Activated T-helper 2 cell treated with anti-CD3 and anti-CD28 coated beads, Interferon-gamma antibody, Interleukin-2, Interleukin-4, amounts not matched to agents 10 μg/mL and 5 μg/mL and 100 μg/mL, durations not matched to agents 14 hours and 24 hours and 36 hours (primary cell): ENCODE measurements at regions not wholly inside any gene's neighbourhood (a gene's known extent, or its start where the extent isn't known, plus 50 kb on each side); places are given as distances from the start of the nearest gene placed in this dataset.
"Not testable (repeated sequence)": the region's sequence is repeated elsewhere in the genome, so short reads cannot be mapped to it uniquely, and the experiment has no call there.

Experiments
- DNase-seq: peaks from one replicate; pipeline ENCODE4 v3.0.0; 2021; ENCODE audit warnings: low spot score
- H3K27ac Mint-ChIP-seq: one replicate; pipeline ENCODE4 v1.8.0; 2021; ENCODE audit warnings: mixed read lengths
- H3K27me3 Mint-ChIP-seq: one replicate; pipeline ENCODE4 v1.8.0; 2021; ENCODE audit warnings: low read depth, mixed read lengths
- H3K36me3 Mint-ChIP-seq: one replicate; pipeline ENCODE4 v1.8.0; 2021; ENCODE audit warnings: low read depth, mixed read lengths
- H3K4me1 Mint-ChIP-seq: one replicate; pipeline ENCODE4 v1.8.0; 2021; ENCODE audit warnings: low read depth, mixed read lengths
- H3K4me3 Mint-ChIP-seq: one replicate; pipeline ENCODE4 v1.8.0; 2021; ENCODE audit warnings: low read depth, mild to moderate bottlenecking, moderate library complexity, mixed read lengths
- H3K9me3 Mint-ChIP-seq: one replicate; pipeline ENCODE4 v1.8.0; 2021; ENCODE audit warnings: mixed read lengths
- intact Hi-C: fragments of 100-400 bp; cut with micrococcal nuclease; formaldehyde crosslinking; loops from one replicate; pipeline ENCODE4 v1.15.1; 2023

- Mint-ChIP-seq H3K9me3 (no peaks in the 10 kb centered on the region), H3K27ac (no peak overlapping the region), H3K4me1 (no peaks in the 10 kb centered on the region), H3K4me3 (no peak overlapping the region), H3K36me3 (no peaks in the 10 kb centered on the region), H3K27me3 (peaks cover 3% of the 10 kb centered on the region)
- no peak for DNase-seq
- intact Hi-C loops = no loop called here
Observed at GRCh38 chr2:75410702-75411101, 150.0 kb downstream of the EVA1A start.

GRCh38 chr2:75408771-75409170 lies 152.0 kb downstream of the EVA1A start:
- Mint-ChIP-seq H3K36me3 (no peaks in the 10 kb centered on the region), H3K4me3 (no peak overlapping the region), H3K27me3 (peaks cover 4% of the 10 kb centered on the region), H3K4me1 (no peaks in the 10 kb centered on the region), H3K27ac (no peak overlapping the region), H3K9me3 (no peaks in the 10 kb centered on the region)
- intact Hi-C loops = loop anchor here (10.0 kb wide), 1 partner anchor 344 kb away; no protein-coding TSS in a partner anchor
- DNase-seq = no peak

- no peak overlapping the region for H3K4me3 Mint-ChIP-seq
- DNase-seq = no peak
- no peaks in the 10 kb centered on the region for H3K4me1 Mint-ChIP-seq
- no peak overlapping the region for H3K27ac Mint-ChIP-seq
- intact Hi-C loops = loop anchor here (10.0 kb wide), 1 partner anchor 342 kb away; no protein-coding TSS in a partner anchor
- H3K9me3 Mint-ChIP-seq = no peaks in the 10 kb centered on the region
- peaks cover 9% of the 10 kb centered on the region for H3K27me3 Mint-ChIP-seq
- no peaks in the 10 kb centered on the region for H3K36me3 Mint-ChIP-seq
Observed at GRCh38 chr2:75407038-75407530, 153.7 kb downstream of the EVA1A start.

GRCh38 chr2:75406131-75406581 lies 154.6 kb downstream of the EVA1A start:
- Mint-ChIP-seq H3K27ac (no peak overlapping the region), H3K36me3 (no peaks in the 10 kb centered on the region), H3K4me3 (no peak overlapping the region), H3K9me3 (no peaks in the 10 kb centered on the region), H3K27me3 (peaks cover 6% of the 10 kb centered on the region), H3K4me1 (no peaks in the 10 kb centered on the region)
- no peak for DNase-seq
- intact Hi-C loops = loop anchor here (10.0 kb wide), 1 partner anchor 341 kb away; no protein-coding TSS in a partner anchor

- Mint-ChIP-seq H3K36me3 (no peaks in the 10 kb centered on the region), H3K4me3 (no peak overlapping the region), H3K4me1 (no peaks in the 10 kb centered on the region), H3K9me3 (no peaks in the 10 kb centered on the region), H3K27me3 (peaks cover 6% of the 10 kb centered on the region), H3K27ac (no peak overlapping the region)
- intact Hi-C loops = loop anchor here (1.0 to 10.0 kb wide), 3 partner anchors 340 to 713 kb away; no protein-coding TSS in a partner anchor
- no peak for DNase-seq
Observed at GRCh38 chr2:75405000-75405399, 155.7 kb downstream of the EVA1A start.

- H3K4me1 Mint-ChIP-seq = no peaks in the 10 kb centered on the region
- intact Hi-C loops = loop anchor here (1.0 to 10.0 kb wide), 3 partner anchors 339 to 712 kb away; no protein-coding TSS in a partner anchor
- no peak overlapping the region for H3K27ac Mint-ChIP-seq
- H3K9me3 Mint-ChIP-seq = no peaks in the 10 kb centered on the region
- DNase-seq = no peak
- no peak overlapping the region for H3K4me3 Mint-ChIP-seq
- no peaks in the 10 kb centered on the region for H3K36me3 Mint-ChIP-seq
- peaks cover 6% of the 10 kb centered on the region for H3K27me3 Mint-ChIP-seq
Observed at GRCh38 chr2:75403991-75404428, 156.7 kb downstream of the EVA1A start.

GRCh38 chr2:75396314-75396713 lies 164.4 kb downstream of the EVA1A start:
- no peak for DNase-seq
- Mint-ChIP-seq H3K9me3 (no peaks in the 10 kb centered on the region), H3K4me1 (no peaks in the 10 kb centered on the region), H3K4me3 (no peak overlapping the region), H3K27ac (no peak overlapping the region), H3K36me3 (no peaks in the 10 kb centered on the region), H3K27me3 (no peaks in the 10 kb centered on the region)
- intact Hi-C loops = no loop called here

GRCh38 chr2:75394764-75395163 lies 166.0 kb downstream of the EVA1A start:
- intact Hi-C loops, H3K4me1 Mint-ChIP-seq, H3K27ac Mint-ChIP-seq, H3K9me3 Mint-ChIP-seq, DNase-seq, H3K36me3 Mint-ChIP-seq, H3K27me3 Mint-ChIP-seq, H3K4me3 Mint-ChIP-seq: not testable (repeated sequence)

GRCh38 chr2:75390169-75390568 lies 170.6 kb downstream of the EVA1A start:
- H3K4me3 Mint-ChIP-seq = no peak overlapping the region
- intact Hi-C loops = no loop called here
- H3K36me3 Mint-ChIP-seq = no peaks in the 10 kb centered on the region
- H3K4me1 Mint-ChIP-seq = no peaks in the 10 kb centered on the region
- DNase-seq = no peak
- H3K9me3 Mint-ChIP-seq = no peaks in the 10 kb centered on the region
- no peak overlapping the region for H3K27ac Mint-ChIP-seq
- no peaks in the 10 kb centered on the region for H3K27me3 Mint-ChIP-seq

- H3K27me3 Mint-ChIP-seq = no peaks in the 10 kb centered on the region
- intact Hi-C loops = no loop called here
- DNase-seq = no peak
Observed at GRCh38 chr2:75389271-75389670, 171.5 kb downstream of the EVA1A start.

GRCh38 chr2:75381032-75381431 lies 179.7 kb downstream of the EVA1A start:
- H3K4me1 Mint-ChIP-seq = no peaks in the 10 kb centered on the region
- DNase-seq = no peak
- no peaks in the 10 kb centered on the region for H3K36me3 Mint-ChIP-seq
- H3K27me3 Mint-ChIP-seq = no peaks in the 10 kb centered on the region
- no peak overlapping the region for H3K27ac Mint-ChIP-seq
- H3K4me3 Mint-ChIP-seq = no peak overlapping the region
- intact Hi-C loops = no loop called here
- no peaks in the 10 kb centered on the region for H3K9me3 Mint-ChIP-seq

More at GRCh38 chr2:75389271-75389670, 171.5 kb downstream of the EVA1A start:
- no peak overlapping the region for H3K4me3 Mint-ChIP-seq
- no peaks in the 10 kb centered on the region for H3K4me1 Mint-ChIP-seq
- H3K36me3 Mint-ChIP-seq = no peaks in the 10 kb centered on the region
- H3K27ac Mint-ChIP-seq = no peak overlapping the region
- no peaks in the 10 kb centered on the region for H3K9me3 Mint-ChIP-seq

GRCh38 chr2:75379476-75380210 lies 180.3 kb upstream of the TACR1 start:
- H3K9me3 Mint-ChIP-seq = no peaks in the 10 kb centered on the region
- H3K27ac Mint-ChIP-seq = no peak overlapping the region
- no peak for DNase-seq
- no peaks in the 10 kb centered on the region for H3K4me1 Mint-ChIP-seq
- no peaks in the 10 kb centered on the region for H3K27me3 Mint-ChIP-seq
- intact Hi-C loops = no loop called here
- no peak overlapping the region for H3K4me3 Mint-ChIP-seq
- no peaks in the 10 kb centered on the region for H3K36me3 Mint-ChIP-seq
